Upper lobe of left lung (tissue), 4 donors: ENCODE measurements at regions not wholly inside any gene's neighbourhood (a gene's known extent, or its start where the extent isn't known, plus 50 kb on each side); places are given as distances from the start of the nearest gene placed in this dataset.

Experiments
- CTCF ChIP-seq, 6 experiments: fragments of 450-650 bp in 4 of 6; fragments of 200-600 bp in 2 of 6; sonication (generic) in 2 of 6; IDR thresholded peaks; one replicate each; pipeline ENCODE4 v1.5.1; 2016 to 2019; ENCODE audit warnings: antibody characterized with exemption in 6 of 6
- EP300 ChIP-seq, 4 donors: sonication (generic); formaldehyde crosslinking; IDR thresholded peaks; one replicate each; pipeline ENCODE4 v1.5.1; 2017; ENCODE audit warnings: antibody characterized with exemption in 4 of 4, control low read depth in 2 of 4
- POLR2A ChIP-seq, 4 donors: fragments of 450-650 bp; IDR thresholded peaks; one replicate each; pipeline ENCODE4 v1.5.1; 2016 to 2017; ENCODE audit warnings: antibody characterized with exemption in 4 of 4, mild to moderate bottlenecking in 2 of 4
- POLR2AphosphoS5 ChIP-seq, 2 donors: sonication (generic); formaldehyde crosslinking; IDR thresholded peaks; one replicate each; pipeline ENCODE4 v1.5.1; 2017; ENCODE audit warnings: antibody characterized with exemption in 2 of 2

GRCh38 chr4:79034544-79034943 is 95.3 kb upstream of the PAQR3 start:
- no peak for TF ChIP-seq CTCF (IDR thresholded peaks at IDR 0.05)
- TF ChIP-seq POLR2A (IDR thresholded peaks at IDR 0.05), result no peak
- TF ChIP-seq POLR2AphosphoS5 (IDR thresholded peaks at IDR 0.05), result no peak
- TF ChIP-seq EP300 (IDR thresholded peaks at IDR 0.05), result no peak
